ENCODE measurements at regions not wholly inside any gene's neighbourhood (a gene's known extent, or its start where the extent isn't known, plus 50 kb on each side); places are given as distances from the start of the nearest gene placed in this dataset.

DNA sequence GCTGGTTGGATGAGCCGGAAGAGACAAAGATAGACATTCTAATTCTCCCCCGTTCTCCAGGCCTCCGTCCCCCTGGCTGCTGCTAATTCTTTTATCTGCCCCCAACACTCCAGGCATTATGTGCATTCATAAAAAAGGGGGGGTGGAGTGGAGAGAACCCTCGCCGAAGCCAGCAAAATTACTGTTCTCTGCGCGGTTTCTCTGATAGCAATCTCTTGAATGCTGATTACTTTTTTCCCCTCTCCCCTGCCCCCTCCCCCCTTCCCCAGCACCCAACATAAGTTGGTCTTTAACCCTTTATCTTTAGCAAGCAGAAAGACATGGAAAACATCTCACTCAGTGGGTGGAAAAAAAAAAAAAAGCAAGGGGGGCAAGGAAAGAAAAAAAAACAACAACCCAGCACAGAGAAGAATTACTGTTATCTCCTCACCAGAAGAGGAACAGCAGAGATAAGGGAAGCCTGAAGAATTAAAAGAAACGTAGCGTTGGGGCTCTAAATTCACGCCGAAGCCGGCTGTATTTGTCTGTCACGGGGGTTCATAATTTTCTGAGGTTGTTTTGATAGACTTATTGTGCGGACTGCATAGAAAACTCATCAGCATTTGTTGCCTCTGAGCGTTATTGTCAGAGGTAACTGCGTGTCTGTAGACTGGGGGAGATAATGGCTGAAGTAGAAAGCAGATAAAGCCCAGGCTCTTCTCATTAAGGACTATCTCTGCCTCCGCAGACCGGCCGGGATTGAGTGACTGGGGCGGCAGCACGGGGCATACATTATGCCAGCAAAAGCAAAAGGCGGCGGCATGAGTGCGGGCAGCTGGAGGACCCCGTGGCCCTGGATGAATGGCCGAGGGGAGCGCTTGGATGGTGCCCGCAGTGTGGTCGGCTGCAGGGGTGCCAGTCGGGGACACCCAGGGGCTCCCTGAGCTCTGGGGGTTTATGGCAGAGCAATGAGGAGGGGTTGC, 126.9 kb downstream of the MRM1 start:
- no peak for DNase-seq (ENCODE audit: low read depth in 4 of 4, low spot score in 1 of 4)

DNA sequence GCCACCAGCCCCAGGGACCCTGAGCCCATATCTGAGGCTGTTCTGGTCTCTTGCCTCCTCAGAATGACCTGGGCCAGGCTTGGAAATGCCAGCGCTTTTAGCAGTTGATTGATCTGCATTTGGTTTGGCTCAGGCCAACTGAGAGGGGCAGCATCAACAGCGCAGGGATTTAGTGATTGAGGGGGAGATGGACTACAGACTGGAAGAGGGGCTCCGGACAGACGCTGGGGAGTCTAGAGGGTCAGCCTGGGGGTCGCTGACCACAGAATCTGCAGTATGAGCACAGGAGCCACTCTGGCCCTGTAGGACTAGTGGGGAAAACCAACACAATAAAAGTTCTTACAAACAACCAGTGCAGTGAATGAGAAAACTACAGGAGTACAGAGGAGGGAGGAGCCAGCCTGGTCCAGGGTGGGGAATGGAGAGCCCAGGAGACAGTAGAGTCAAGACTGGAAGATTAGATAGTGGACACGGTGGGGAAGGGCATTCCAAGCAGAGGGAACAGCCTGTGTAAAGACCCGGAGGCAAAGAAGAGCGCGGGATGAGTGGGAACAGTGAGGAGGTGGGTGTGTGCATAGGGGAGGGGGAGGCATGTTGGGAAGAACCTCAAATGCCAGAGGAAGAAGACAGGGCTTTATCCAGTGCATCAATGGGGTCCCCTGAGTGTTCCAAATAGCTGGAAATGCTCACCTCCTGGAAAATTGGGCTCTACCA, 128.9 kb downstream of the MRM1 start:
- DNase-seq (ENCODE audit: low read depth in 4 of 4, low spot score in 1 of 4) = no peak

GRCh38 chr17:36730857-36731490, 129.6 kb downstream of the MRM1 start:
- DNase-seq (ENCODE audit: low read depth in 4 of 4, low spot score in 1 of 4) = no peak

- DNase-seq (ENCODE audit: low read depth in 4 of 4, low spot score in 1 of 4) = no peak
Observed at GRCh38 chr17:36731811-36732210, 130.4 kb downstream of the MRM1 start.

DNA sequence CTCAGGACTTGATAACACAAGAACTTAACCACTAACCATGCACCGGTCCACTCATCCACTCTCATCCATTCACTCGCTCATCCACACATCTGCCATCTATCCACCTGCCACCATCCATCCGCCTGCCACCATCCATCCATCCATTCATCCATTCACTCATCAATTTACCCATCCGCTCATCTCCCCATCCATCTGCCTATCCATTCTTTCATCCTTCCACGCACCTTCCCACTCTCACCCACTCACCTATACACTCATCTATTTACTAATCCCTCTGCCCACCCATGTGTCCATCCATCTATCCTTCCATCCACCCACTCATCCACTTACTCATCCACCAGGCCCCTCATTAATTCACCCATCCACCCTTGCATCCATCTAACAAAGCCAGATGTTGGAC, 131.0 kb downstream of the MRM1 start:
- no peak for DNase-seq (ENCODE audit: low read depth in 4 of 4, low spot score in 1 of 4)

- no peak for DNase-seq (ENCODE audit: low read depth in 4 of 4, low spot score in 1 of 4)
Observed at GRCh38 chr17:36736201-36737156, 135.1 kb downstream of the MRM1 start.

GRCh38 chr17:36739208-36739607, 137.8 kb downstream of the MRM1 start:
- DNase-seq (ENCODE audit: low read depth in 4 of 4, low spot score in 1 of 4) = no peak

- DNase-seq (ENCODE audit: low read depth in 4 of 4, low spot score in 1 of 4) = no peak
Observed at GRCh38 chr17:36740157-36740556, 138.8 kb downstream of the MRM1 start.

DNA sequence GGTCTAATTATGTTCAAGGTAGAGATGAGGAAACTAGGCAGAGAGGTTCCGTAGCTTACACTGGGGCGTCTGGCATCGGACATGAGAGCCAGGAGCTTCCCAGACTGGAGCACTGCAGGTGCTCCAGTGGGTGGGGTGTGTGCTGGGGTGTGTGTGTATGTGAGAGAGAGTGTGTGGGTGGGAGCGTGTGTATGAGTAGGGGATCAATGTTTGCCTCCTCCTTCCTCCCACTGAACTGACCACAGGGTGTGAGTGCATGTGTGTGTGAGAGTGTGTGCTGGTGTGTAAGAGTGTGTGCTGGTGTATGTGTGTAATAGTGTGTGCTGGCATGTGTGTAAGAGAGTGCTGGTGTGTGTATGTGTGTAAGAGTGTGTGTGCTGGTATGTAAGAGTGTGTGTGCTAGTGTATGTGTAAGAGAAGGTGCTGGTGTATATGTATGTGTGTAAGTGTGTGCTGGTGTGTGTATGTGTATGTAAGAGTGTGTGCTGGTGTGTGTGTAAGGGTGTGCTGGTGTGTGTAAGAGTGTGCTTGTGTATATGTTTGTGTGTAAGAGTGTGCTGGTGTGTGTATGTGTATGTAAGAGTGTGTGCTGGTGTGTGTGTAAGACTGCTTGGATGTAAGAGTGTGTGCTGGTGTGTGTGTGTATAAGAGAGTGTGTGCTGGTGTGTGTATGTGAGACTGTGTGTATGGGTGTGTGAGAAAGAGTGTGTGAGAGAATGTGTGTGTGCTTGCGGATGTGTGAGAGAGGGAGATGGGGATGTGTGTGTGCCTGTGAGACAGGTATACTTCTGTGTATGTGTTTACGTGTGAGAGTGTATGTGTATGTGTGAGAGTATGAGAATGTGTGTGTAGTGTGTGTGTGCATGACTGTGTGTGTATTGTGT, 139.9 kb downstream of the MRM1 start:
- DNase-seq (ENCODE audit: low read depth in 4 of 4, low spot score in 1 of 4) = no peak

DNA sequence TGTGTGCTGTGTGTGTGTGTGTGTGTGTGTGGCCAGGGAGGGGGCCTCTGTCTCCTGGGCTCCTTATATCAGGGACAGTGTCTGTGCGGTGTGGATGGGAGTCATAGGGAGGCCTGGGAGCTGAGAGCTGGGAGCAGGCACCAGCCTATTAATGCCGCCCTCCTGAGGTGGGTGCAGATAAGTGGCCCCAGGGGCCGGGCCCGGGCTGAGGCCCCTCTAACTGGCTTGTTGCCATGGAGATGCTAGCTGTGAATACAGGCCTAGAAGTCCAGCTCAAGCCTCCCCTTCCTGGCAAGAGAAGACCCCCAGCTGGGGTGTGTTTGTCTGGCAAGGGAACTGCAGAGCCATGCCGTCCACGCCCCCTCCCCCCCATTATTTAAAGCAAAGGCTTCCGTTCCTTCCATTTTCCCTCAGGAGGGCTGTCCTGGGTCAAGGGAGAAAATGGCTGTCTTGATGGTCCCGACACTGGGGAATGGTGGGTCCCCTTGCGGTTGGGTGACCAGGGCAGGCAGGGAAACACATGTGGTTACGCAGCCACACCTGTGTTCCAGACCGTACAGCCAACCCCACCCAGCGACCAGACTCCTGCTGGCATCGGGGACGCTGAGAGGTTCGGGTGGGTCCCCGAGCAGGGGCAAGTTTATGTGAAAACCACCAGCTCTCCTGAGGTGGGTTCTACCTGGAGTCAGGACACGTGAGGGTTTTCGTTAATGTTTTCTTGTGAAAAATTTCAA, 141.1 kb downstream of the MRM1 start:
- no peak for DNase-seq (ENCODE audit: low read depth in 4 of 4, low spot score in 1 of 4)

- no peak for DNase-seq (ENCODE audit: low read depth in 4 of 4, low spot score in 1 of 4)
Observed at GRCh38 chr17:36743130-36743529, 141.7 kb downstream of the MRM1 start.

GRCh38 chr17:36746381-36747053, 145.1 kb downstream of the MRM1 start:
- DNase-seq (ENCODE audit: low read depth in 4 of 4, low spot score in 1 of 4) = no peak

GRCh38 chr17:36747861-36748260, 146.5 kb downstream of the MRM1 start:
- no peak for DNase-seq (ENCODE audit: low read depth in 4 of 4, low spot score in 1 of 4)

DNA sequence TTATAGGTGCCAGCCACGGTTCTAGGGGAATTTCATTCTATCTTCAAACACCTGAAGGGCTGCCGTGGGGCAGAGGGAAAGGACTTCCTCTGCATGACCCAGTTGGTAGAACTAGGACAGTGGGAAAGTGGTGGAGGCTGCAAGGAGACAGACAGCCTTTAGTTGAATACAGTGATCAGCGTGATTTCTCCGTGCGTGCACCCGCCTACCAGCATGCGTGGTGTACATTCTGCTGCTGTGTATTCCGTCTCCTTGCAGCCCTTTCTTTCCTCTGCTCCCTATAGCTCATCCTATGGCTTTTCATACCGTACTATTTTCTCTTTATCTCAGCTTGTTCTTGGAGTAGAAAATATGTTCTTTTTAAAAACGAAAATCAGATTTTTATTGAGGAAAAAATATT, 146.9 kb downstream of the MRM1 start:
- DNase-seq (ENCODE audit: low read depth in 4 of 4, low spot score in 1 of 4) = no peak

DNA sequence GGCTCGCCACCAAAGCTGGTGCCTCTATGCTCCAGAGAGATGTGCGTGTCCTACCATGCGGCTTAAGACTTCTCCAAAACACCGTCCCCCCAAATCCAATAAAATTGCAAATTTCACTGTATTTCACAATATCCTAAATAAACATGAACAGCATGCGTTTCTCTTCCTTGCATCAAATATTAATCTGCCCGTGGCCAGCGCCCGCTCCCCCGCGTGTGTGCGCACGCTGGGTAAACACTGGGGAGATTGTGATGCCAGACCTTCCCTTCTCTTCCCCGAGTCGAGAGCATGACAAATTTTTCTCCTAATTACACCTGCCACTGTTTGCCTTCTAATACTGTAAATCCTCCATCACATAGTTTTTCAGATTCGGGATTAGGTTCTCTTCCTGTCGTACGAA, 148.1 kb downstream of the MRM1 start:
- DNase-seq (ENCODE audit: low read depth in 4 of 4, low spot score in 1 of 4) = no peak

DNA sequence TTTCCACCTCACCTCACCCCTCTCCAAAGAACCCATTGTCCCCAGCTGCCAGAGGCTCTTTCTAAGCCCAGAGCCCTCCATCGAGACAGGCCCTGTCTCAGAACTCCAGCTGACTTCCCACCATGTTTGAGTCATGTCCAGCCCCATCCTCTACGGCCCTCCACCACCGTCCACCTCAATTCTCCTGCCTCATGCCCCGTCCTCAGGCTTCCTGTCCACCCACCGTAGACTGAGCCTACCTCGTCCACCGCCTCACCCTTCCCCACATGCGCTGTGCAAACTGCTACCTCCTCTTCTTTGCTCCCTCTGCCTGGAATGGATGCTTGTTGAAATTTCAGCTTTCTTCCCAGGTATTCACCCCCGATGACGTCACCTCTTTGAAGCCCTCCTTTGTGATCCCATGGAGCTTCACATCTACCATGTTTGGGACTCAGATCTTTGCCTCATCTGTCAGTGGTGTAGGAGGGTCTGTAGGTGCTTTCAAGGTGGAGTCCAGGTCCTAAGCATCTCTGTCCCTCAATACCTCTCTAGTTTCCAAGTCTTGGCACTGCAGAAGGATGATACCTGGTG, 149.0 kb downstream of the MRM1 start:
- DNase-seq (ENCODE audit: low read depth in 4 of 4, low spot score in 1 of 4) = no peak

DNA sequence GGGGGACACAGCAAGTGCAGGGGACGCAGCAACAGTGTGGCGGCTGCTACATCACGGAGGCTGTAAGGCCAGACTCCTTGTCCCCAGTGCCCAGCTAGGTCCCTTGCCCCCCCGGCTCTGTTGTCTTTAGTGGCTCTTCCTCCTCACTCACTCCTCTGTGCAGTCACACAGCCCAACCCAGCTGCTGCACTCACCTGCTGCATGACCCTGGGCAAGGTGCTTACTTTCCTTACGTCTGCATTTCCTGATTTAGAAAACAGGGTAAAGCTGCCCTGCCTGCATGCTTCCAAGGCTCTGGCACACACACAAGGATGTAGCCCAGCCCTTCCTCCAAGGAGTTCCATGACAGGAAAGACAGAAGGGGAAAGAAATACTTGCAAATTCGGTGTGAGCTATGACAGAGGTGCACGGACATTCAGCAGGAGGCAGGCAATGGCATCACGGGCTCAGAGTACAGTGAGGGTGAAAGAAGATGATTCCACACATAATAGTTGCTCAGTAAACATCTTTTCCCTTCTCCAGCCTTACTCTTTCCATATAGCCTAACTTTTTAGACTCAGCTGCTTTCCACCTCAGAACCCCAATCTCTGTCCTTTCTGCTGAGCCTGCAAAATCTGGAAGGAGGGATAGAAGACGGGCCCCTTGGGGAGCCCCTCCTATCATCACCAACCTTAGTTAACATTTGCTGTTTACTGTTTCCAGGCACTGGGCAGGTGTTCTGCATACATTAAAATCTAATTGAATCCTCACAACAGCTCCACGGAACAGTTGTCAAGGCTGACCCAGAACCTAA, 150.9 kb downstream of the MRM1 start:
- no peak for DNase-seq (ENCODE audit: low read depth in 4 of 4, low spot score in 1 of 4)
